Right lobe of liver (tissue), 4 donors: ENCODE measurements at regions not wholly inside any gene's neighbourhood (a gene's known extent, or its start where the extent isn't known, plus 50 kb on each side); places are given as distances from the start of the nearest gene placed in this dataset.

Source experiments
- POLR2A ChIP-seq: fragments of 450-650 bp; IDR thresholded peaks from one replicate; pipeline ENCODE4 v1.6.1; 2017; ENCODE audit warnings: antibody characterized with exemption, mild to moderate bottlenecking
- TF ChIP-seq, protein P1 (sequence below), 4 donors: fragments of 200-600 bp in 3 of 4; fragments of 450-650 bp in 1 of 4; IDR thresholded peaks; one replicate each; pipeline versions ENCODE4 v1.5.1 to v1.8.0; 2016 to 2022; ENCODE audit warnings: antibody characterized with exemption in 4 of 4, mild to moderate bottlenecking in 2 of 4
- donor health status: DM: no; HTN: no; CAD: no.
- donor health status: DM: no; HTN: no; CAD: no.
- donor health status: DM: no; HTN: yes; CAD: no.

- no peak for TF ChIP-seq POLR2A
- TF ChIP-seq, protein P1, sequence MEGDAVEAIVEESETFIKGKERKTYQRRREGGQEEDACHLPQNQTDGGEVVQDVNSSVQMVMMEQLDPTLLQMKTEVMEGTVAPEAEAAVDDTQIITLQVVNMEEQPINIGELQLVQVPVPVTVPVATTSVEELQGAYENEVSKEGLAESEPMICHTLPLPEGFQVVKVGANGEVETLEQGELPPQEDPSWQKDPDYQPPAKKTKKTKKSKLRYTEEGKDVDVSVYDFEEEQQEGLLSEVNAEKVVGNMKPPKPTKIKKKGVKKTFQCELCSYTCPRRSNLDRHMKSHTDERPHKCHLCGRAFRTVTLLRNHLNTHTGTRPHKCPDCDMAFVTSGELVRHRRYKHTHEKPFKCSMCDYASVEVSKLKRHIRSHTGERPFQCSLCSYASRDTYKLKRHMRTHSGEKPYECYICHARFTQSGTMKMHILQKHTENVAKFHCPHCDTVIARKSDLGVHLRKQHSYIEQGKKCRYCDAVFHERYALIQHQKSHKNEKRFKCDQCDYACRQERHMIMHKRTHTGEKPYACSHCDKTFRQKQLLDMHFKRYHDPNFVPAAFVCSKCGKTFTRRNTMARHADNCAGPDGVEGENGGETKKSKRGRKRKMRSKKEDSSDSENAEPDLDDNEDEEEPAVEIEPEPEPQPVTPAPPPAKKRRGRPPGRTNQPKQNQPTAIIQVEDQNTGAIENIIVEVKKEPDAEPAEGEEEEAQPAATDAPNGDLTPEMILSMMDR (IDR thresholded peaks at IDR 0.05), result no peak
These were observed 130.7 kb upstream of the CELF2 start for GRCh38 chr10:10886861-10887531.
